CD14-positive monocyte (primary cell): ENCODE measurements at regions not wholly inside any gene's neighbourhood (a gene's known extent, or its start where the extent isn't known, plus 50 kb on each side); places are given as distances from the start of the nearest gene placed in this dataset.

Source experiments
- DNase-seq, 3 donors: peaks; one replicate each; pipeline ENCODE4 v3.0.0-alpha.2; 2011 to 2022
- H2AFZ ChIP-seq: 2 replicates; pipeline ENCODE4 v1.6.0; 2012; ENCODE audit warnings: mild to moderate bottlenecking, low read depth, low read length, inconsistent platforms; ENCODE audit not compliant: insufficient read depth, poor library complexity, severe bottlenecking
- H3K27ac ChIP-seq, 2 donors: 1 replicate in 1 of 2; 2 replicates in 1 of 2; pipeline ENCODE4 v1.5.1; 2012 to 2013; ENCODE audit warnings: low read length in 2 of 2, control low read depth in 1 of 2, inconsistent platforms in 1 of 2, low read depth in 1 of 2, mild to moderate bottlenecking in 1 of 2
- H3K27me3 ChIP-seq, 2 donors: one replicate each; pipeline versions ENCODE4 v1.6.0 to v1.6.1; 2011 to 2013; ENCODE audit warnings: low read length in 2 of 2; ENCODE audit not compliant: control insufficient read depth in 2 of 2, insufficient read depth in 2 of 2
- H3K36me3 ChIP-seq, 2 donors: replicated peaks in 1 of 2; 1 replicate in 1 of 2; 2 replicates in 1 of 2; pipeline versions ENCODE4 v1.5.1 to v1.6.1; 2012 to 2013; ENCODE audit warnings: low read length in 2 of 2, control low read depth in 1 of 2, inconsistent platforms in 1 of 2, mild to moderate bottlenecking in 1 of 2; ENCODE audit not compliant: insufficient read depth in 2 of 2, control insufficient read depth in 1 of 2
- H3K4me1 ChIP-seq, 2 donors: 1 replicate in 1 of 2; 2 replicates in 1 of 2; pipeline versions ENCODE4 v1.5.1 to v1.6.1; 2012 to 2013; ENCODE audit warnings: low read length in 2 of 2, control low read depth in 1 of 2, inconsistent platforms in 1 of 2, mild to moderate bottlenecking in 1 of 2, moderate library complexity in 1 of 2; ENCODE audit not compliant: insufficient read depth in 2 of 2, control insufficient read depth in 1 of 2
- H3K4me2 ChIP-seq: replicated peaks from 2 replicates; pipeline ENCODE3; 2012; ENCODE audit warnings: low read length, moderate library complexity, mild to moderate bottlenecking; ENCODE audit not compliant: poor library complexity, severe bottlenecking; ENCODE audit errors: extremely low read depth
- H3K4me3 ChIP-seq, 3 experiments: fragments of 200-600 bp in 1 of 3; sonication (generic) in 1 of 3; replicated peaks in 1 of 3; 1 replicate in 2 of 3; 2 replicates in 1 of 3; pipeline ENCODE4 v1.5.1; 2011 to 2013; ENCODE audit warnings: low read length in 3 of 3, mild to moderate bottlenecking in 3 of 3, control low read depth in 2 of 3, low read depth in 2 of 3, inconsistent platforms in 1 of 3, moderate library complexity in 1 of 3
- H3K79me2 ChIP-seq: 2 replicates; pipeline ENCODE4 v1.6.0; 2012; ENCODE audit warnings: mild to moderate bottlenecking, control low read depth, inconsistent platforms, low read length, moderate library complexity; ENCODE audit not compliant: insufficient read depth
- H3K9ac ChIP-seq: 2 replicates; pipeline ENCODE4 v1.6.0; 2017; ENCODE audit warnings: low read length, mild to moderate bottlenecking; ENCODE audit not compliant: insufficient read depth, poor library complexity, severe bottlenecking
- H3K9me3 ChIP-seq, 2 donors: replicated peaks in 1 of 2; 1 replicate in 1 of 2; 2 replicates in 1 of 2; pipeline versions ENCODE4 v1.5.1 to v1.6.1; 2012 to 2013; ENCODE audit warnings: low read length in 2 of 2, control low read depth in 1 of 2; ENCODE audit not compliant: control insufficient read depth in 1 of 2, insufficient read depth in 1 of 2
- H4K20me1 ChIP-seq: 2 replicates; pipeline ENCODE4 v1.6.0; 2012; ENCODE audit warnings: mild to moderate bottlenecking, low read length, control low read depth, moderate library complexity; ENCODE audit not compliant: insufficient read depth
- H3K27ac Mint-ChIP-seq, 7 donors: one replicate each; pipeline ENCODE4 v1.8.0; 2020; ENCODE audit warnings: mild to moderate bottlenecking in 7 of 7, mixed read lengths in 7 of 7, moderate library complexity in 6 of 7, inconsistent platforms in 2 of 7
- H3K27me3 Mint-ChIP-seq, 3 donors: one replicate each; pipeline ENCODE4 v1.8.0; 2021 to 2022; ENCODE audit warnings: low read depth in 3 of 3, mild to moderate bottlenecking in 3 of 3, mixed read lengths in 3 of 3, moderate library complexity in 3 of 3, inconsistent platforms in 1 of 3
- H3K36me3 Mint-ChIP-seq, 2 donors: one replicate each; pipeline ENCODE4 v1.8.0; 2020; ENCODE audit warnings: mixed read lengths in 2 of 2, inconsistent platforms in 1 of 2, mild to moderate bottlenecking in 1 of 2
- H3K4me1 Mint-ChIP-seq: one replicate; pipeline ENCODE4 v1.8.0; 2020; ENCODE audit warnings: mild to moderate bottlenecking, mixed read lengths
- H3K4me3 Mint-ChIP-seq, 2 donors: one replicate each; pipeline ENCODE4 v1.8.0; 2020; ENCODE audit warnings: mild to moderate bottlenecking in 2 of 2, mixed read lengths in 2 of 2, moderate library complexity in 1 of 2
- H3K9me3 Mint-ChIP-seq, 7 donors: one replicate each; pipeline ENCODE4 v1.8.0; 2020 to 2022; ENCODE audit warnings: mixed read lengths in 7 of 7, mild to moderate bottlenecking in 6 of 7, moderate library complexity in 6 of 7, inconsistent platforms in 2 of 7
- CTCF ChIP-seq: fragments of 200-600 bp; IDR thresholded peaks from one replicate; pipeline ENCODE4 v1.8.0; 2022; ENCODE audit warnings: antibody characterized with exemption, mild to moderate bottlenecking
- WGBS: methylation state at CpG from one replicate; pipeline ENCODE4 v1.1.5; 2013; ENCODE audit warnings: missing lambda C conversion rate; ENCODE audit not compliant: insufficient coverage; 5-methylcytosine and 5-hydroxymethylcytosine counted together
- intact Hi-C, 2 donors: fragments of 100-400 bp; cut with micrococcal nuclease; formaldehyde crosslinking; loops; one replicate each; pipeline versions ENCODE4 v1.15.0 to v1.15.1; 2023

- Histone ChIP-seq H3K9me3 (no peaks in the 10 kb centered on the region), H2AFZ (no peak overlapping the region), H3K36me3 (no peaks in the 10 kb centered on the region), H3K27ac (no peak overlapping the region), H3K4me2 (no peak overlapping the region), H3K27me3 (peaks cover 0 to 17% of the 10 kb centered on the region in 2 donors), H3K9ac (no peak overlapping the region), H3K79me2 (no peaks in the 10 kb centered on the region), H3K4me3 (no peak overlapping the region), H4K20me1 (no peaks in the 10 kb centered on the region), H3K4me1 (no peaks in the 10 kb centered on the region)
- H3K4me3 Mint-ChIP-seq: no peak overlapping the region
- peaks cover 0 to 12% (median 0%) of the 10 kb centered on the region in 7 donors for H3K9me3 Mint-ChIP-seq
- no peak for TF ChIP-seq CTCF
- H3K36me3 Mint-ChIP-seq: no peaks in the 10 kb centered on the region
- peaks cover 2% of the 10 kb centered on the region for H3K4me1 Mint-ChIP-seq
- DNase-seq: no peak
- intact Hi-C loops: no loop called here
- H3K27me3 Mint-ChIP-seq: peaks cover 21 to 26% (median 23%) of the 10 kb centered on the region in 3 donors
- WGBS: 83% methylated on average over 7 of the region's 7 CpGs
- no peak overlapping the region for H3K27ac Mint-ChIP-seq
Measured at GRCh38 chr9:93865245-93865644, 89.9 kb downstream of the BARX1 start.

- Histone ChIP-seq H3K4me2 (no peak overlapping the region), H2AFZ (no peak overlapping the region), H3K9me3 (no peaks in the 10 kb centered on the region), H3K27ac (no peak overlapping the region), H4K20me1 (no peaks in the 10 kb centered on the region), H3K4me3 (no peak overlapping the region), H3K27me3 (peaks cover 0 to 20% of the 10 kb centered on the region in 2 donors), H3K79me2 (no peaks in the 10 kb centered on the region), H3K4me1 (no peaks in the 10 kb centered on the region), H3K9ac (no peak overlapping the region), H3K36me3 (no peaks in the 10 kb centered on the region)
- H3K4me1 Mint-ChIP-seq: peaks cover 2% of the 10 kb centered on the region
- no peak for TF ChIP-seq CTCF
- H3K36me3 Mint-ChIP-seq: peaks cover 0 to 2% of the 10 kb centered on the region in 2 donors
- no peak for DNase-seq
- peaks cover 0 to 12% (median 0%) of the 10 kb centered on the region in 7 donors for H3K9me3 Mint-ChIP-seq
- no peak overlapping the region for H3K27ac Mint-ChIP-seq
- 91% methylated on average over 9 of the region's 9 CpGs for WGBS
- H3K27me3 Mint-ChIP-seq: peaks cover 25 to 30% (median 27%) of the 10 kb centered on the region in 3 donors
- no peak overlapping the region for H3K4me3 Mint-ChIP-seq
- intact Hi-C loops: no loop called here
Measured at GRCh38 chr9:93864840-93865239, 90.3 kb downstream of the BARX1 start.
